HAP-1 (cell line): ENCODE measurements at regions not wholly inside any gene's neighbourhood (a gene's known extent, or its start where the extent isn't known, plus 50 kb on each side); places are given as distances from the start of the nearest gene placed in this dataset.
"Not testable (repeated sequence)": the region's sequence is repeated elsewhere in the genome, so short reads cannot be mapped to it uniquely, and the experiment has no call there.

Experiments
- DNase-seq, 2 experiments: peaks; one replicate each; pipeline ENCODE4 v3.0.0-alpha.2; 2016 to 2020; ENCODE audit warnings: low spot score in 2 of 2
- H3K27me3 ChIP-seq: fragments of 250-450 bp; sonication (Bioruptor Pico); 2 replicates; pipeline ENCODE4 v1.5.1; 2020; ENCODE audit warnings: low read depth, mild to moderate bottlenecking, moderate library complexity
- H3K36me3 ChIP-seq: fragments of 250-450 bp; sonication (Bioruptor Pico); replicated peaks from 2 replicates; pipeline ENCODE4 v1.5.1; 2020; ENCODE audit warnings: mild to moderate bottlenecking
- H3K4me1 ChIP-seq: fragments of 250-450 bp; sonication (Bioruptor Pico); 2 replicates; pipeline ENCODE4 v1.5.1; 2020; ENCODE audit warnings: mild to moderate bottlenecking
- H3K4me3 ChIP-seq: fragments of 250-450 bp; sonication (Bioruptor Pico); 2 replicates; pipeline ENCODE4 v1.5.1; 2020; ENCODE audit warnings: mild to moderate bottlenecking, moderate library complexity
- H3K9me3 ChIP-seq: fragments of 250-450 bp; sonication (Bioruptor Pico); 2 replicates; pipeline ENCODE4 v1.5.1; 2020; ENCODE audit warnings: mild to moderate bottlenecking, moderate library complexity
- in situ Hi-C: fragments of 300-500 bp; cut with MboI; formaldehyde crosslinking; loops from 3 replicates; pipeline ENCODE4 v1.14.3; 2020; ENCODE audit warnings: low sequenced_read_pairs, inconsistent platforms, mixed read lengths

DNA sequence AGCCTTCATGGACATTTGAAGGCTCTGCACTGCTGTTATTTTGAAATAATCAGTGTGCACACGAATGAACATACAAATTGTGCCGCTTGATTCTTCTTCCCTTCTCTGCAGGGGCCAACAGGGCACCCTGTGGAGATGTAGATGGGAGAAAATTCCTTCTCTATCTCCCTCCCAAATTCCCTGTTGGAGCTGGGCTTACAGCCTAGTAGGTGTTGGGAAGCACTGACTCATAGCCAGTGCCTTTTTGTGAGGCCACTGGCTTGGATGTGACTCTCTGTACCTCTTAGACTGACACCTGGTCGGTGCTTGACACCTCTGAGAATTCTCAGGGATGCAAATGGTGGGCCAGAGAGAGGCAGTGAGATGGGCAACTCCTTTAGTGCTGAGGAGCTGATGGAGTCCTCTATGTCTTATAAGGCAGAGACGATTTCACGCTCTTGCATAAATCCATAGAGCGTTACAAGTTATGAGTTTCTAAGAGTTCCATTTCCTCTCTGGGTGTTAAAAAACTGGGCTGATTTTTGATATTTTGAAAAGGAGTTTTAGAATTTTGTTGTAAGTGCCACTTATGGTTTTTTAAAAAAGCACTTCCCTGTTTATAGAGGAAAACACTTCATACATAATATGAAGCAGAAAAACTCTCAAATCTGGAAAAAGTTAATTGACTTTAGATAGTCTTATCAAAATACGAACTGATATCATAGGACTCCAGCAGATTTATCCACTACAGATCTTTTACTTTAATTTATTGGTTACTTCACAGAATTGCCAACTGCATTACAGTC is 89.8 kb upstream of the MAP3K7 start:
- H3K4me1 ChIP-seq: no peaks in the 10 kb centered on the region
- peaks cover 17% of the 10 kb centered on the region for H3K27me3 ChIP-seq
- no peaks in the 10 kb centered on the region for H3K9me3 ChIP-seq
- no peak overlapping the region for H3K4me3 ChIP-seq
- no peaks in the 10 kb centered on the region for H3K36me3 ChIP-seq
- DNase-seq: no peak
- in situ Hi-C loops: no loop called here

DNA sequence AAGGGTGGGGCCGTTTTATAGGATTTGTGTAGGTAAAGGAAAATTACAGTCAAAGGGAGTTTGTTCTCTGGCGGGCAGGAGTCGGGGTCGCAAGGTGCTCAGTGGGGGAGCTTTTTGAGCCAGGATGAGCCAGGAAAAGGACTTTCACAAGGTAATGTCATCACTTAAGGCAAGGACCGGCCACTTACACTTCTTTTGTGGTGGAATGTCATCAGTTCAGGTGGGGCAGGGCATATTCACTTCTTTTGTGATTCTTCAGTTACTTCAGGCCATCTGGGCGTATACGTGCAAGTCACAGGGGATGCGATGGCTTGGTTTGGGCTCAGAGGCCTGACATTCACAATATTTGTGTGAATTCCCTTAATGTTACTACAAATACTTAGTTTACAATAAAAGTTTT is 88.2 kb upstream of the MAP3K7 start:
- H3K4me3 ChIP-seq, DNase-seq, in situ Hi-C loops, H3K4me1 ChIP-seq, H3K36me3 ChIP-seq, H3K9me3 ChIP-seq: not testable (repeated sequence)
- H3K27me3 ChIP-seq: peaks cover 17% of the 10 kb centered on the region

DNA sequence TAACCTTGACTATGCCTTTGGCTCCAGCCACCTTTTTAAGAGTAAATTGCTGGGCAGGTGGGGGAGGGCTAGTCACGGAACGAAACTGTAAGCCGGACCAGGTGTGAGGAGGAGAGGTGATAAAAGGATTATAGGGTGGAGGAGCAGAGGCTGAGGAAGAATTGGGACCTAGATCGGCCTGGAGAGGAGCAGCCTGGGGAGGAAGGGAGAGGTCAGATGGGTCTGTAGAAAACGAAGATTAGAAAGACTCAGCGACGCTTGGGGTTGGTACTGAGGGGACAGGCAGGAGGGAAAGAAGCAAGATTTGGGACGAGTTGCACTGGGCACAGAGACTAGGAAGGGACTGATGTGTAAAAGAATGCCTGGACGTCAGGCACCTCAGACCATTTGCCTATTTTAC is 87.2 kb upstream of the MAP3K7 start:
- H3K27me3 ChIP-seq: peaks cover 17% of the 10 kb centered on the region
- H3K9me3 ChIP-seq, H3K4me3 ChIP-seq, in situ Hi-C loops, DNase-seq, H3K4me1 ChIP-seq, H3K36me3 ChIP-seq: not testable (repeated sequence)

DNA sequence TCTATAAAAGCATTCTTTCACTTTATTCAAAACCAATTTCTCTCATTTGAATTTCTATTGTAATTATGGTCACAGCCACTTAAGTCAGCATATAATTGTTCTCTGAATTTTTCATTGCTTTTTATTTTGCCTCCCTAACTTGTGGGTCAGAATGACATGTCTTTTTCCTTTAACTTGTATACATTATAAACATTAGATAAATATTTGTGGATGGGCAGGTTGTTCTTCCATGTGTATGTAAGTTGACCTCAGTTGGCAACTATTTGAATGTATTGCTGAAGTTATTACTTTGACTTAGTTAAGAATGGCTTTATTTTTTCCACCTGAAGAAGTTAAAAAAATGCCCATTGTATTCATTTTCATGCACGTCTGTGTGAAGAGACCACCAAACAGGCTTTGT is 83.0 kb upstream of the MAP3K7 start:
- Histone ChIP-seq H3K27me3 (no peaks in the 10 kb centered on the region; the same call in 1 of the 2 replicates), H3K4me3 (no peak overlapping the region), H3K4me1 (peaks cover 9% of the 10 kb centered on the region), H3K36me3 (no peaks in the 10 kb centered on the region), H3K9me3 (no peaks in the 10 kb centered on the region)
- DNase-seq: peak in 1 of 2 experiments; percentile 14
- in situ Hi-C loops: no loop called here

DNA sequence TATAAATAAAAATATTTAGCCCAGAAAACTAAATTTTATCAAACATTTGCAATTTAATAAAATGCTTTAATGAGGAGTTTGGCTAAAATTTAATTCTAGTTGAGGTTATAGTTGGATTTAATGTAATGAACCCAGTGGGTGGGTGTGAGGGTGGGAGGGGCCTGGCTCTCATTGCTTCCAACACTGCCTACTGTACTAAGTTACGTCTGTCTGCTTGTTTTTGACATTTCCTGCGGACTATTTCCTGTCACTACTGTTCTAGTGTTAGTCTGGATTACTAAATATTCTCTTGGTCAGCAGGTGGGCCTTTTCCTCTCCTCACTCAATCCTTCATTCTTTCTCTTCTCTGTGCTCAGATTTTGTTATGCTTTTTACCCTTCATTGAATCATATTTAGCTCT is 82.5 kb upstream of the MAP3K7 start:
- in situ Hi-C loops: no loop called here
- no peak overlapping the region for H3K4me3 ChIP-seq

DNA sequence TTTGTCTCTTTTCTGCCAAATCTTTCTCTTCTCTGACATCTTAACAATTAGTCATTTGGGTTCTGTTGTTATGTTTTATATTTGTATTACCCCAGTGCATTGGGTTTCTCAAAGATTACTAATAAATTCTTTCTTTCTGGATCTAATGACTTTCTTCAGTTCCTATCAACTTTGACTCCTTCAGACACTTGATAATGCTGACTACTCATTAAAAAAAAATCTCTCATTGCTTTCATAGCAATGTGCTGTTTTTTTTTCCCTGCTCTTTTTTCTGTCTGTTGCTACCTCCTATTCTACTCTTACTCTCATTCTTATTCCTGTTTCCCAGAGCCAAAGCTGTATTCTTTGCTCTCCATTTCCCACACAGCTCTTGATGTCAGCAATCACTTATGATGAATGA is 81.3 kb upstream of the MAP3K7 start:
- Histone ChIP-seq H3K4me1 (peaks cover 9% of the 10 kb centered on the region), H3K36me3 (no peaks in the 10 kb centered on the region), H3K4me3 (no peak overlapping the region), H3K9me3 (no peaks in the 10 kb centered on the region), H3K27me3 (no peaks in the 10 kb centered on the region; the same call in 1 of the 2 replicates)
- DNase-seq: no peak
- in situ Hi-C loops: no loop called here

More for the DNA sequence above, 82.5 kb upstream of the MAP3K7 start:
- no peak for DNase-seq
- H3K36me3 ChIP-seq: no peaks in the 10 kb centered on the region
- H3K9me3 ChIP-seq: no peaks in the 10 kb centered on the region
- no peaks in the 10 kb centered on the region; the same call in 1 of the 2 replicates for H3K27me3 ChIP-seq
- peaks cover 9% of the 10 kb centered on the region for H3K4me1 ChIP-seq

DNA sequence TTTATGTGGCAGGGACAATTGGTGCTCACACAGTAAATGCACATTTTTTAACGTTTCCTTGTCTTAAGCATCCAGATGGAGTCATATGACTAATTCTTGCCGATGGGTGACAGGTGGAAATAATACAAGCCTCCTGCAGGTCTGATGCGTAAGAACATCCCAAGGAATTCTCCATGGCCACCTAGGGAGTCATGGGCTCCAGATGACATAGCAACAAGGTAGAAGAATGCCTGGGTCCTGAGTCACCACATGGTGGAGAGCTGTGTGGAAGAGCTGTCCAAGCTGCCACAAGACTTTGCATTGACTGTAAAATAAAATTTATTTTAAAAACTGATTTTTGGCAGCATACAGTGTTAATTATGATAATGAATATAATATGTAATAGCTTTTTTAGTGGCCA is 77.0 kb upstream of the MAP3K7 start:
- Histone ChIP-seq H3K27me3 (no peaks in the 10 kb centered on the region; the same call in 1 of the 2 replicates), H3K4me3 (no peak overlapping the region), H3K4me1 (no peaks in the 10 kb centered on the region), H3K9me3 (no peaks in the 10 kb centered on the region), H3K36me3 (no peaks in the 10 kb centered on the region)
- no peak for DNase-seq
- in situ Hi-C loops: no loop called here

DNA sequence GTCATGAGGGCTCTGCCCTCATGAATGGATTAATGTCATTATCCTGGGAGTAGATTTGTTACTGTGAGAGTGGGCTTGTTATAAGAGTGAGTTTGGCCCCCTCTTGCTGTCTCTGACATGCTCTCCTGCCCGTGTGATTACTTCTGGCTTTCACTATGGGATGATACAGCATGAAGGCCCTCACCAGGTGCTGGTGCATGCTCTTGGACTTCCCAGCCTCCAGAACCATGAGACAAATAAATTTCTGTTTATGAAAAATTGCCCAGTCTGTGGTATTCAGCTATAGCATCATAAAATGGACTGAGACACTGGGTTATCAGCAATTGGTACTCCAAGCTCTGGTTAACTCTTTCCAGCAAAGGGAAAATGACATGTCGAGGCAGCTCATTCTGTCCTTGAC is 76.2 kb upstream of the MAP3K7 start:
- no peak overlapping the region for H3K4me3 ChIP-seq
- no peaks in the 10 kb centered on the region for H3K9me3 ChIP-seq
- DNase-seq: no peak
- peaks cover 4% of the 10 kb centered on the region; the same call in 1 of the 2 replicates for H3K27me3 ChIP-seq
- no peaks in the 10 kb centered on the region for H3K4me1 ChIP-seq
- H3K36me3 ChIP-seq: no peaks in the 10 kb centered on the region
- in situ Hi-C loops: no loop called here

DNA sequence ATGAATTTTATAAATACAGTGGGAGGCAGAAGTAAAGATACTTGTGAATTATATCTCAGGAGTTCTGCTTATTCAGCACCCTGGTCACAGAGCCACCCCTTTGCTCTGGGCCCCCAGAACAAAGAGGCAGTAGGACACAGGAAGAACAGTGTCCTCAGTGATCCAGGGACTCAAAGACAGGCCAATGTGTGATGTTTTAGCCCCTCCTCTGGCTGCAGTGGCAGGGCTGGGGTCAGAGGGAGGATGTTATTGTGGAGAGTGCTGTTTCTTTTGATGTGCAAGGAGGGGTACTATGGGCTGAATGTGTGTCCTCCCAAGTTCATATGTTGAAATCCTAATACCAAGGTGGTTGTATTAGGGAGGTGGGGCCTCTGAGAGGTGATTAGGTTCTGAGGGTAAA is 74.1 kb upstream of the MAP3K7 start:
- in situ Hi-C loops: no loop called here
- Histone ChIP-seq H3K9me3 (no peaks in the 10 kb centered on the region), H3K4me1 (no peaks in the 10 kb centered on the region), H3K4me3 (no peak overlapping the region), H3K27me3 (peaks cover 12% of the 10 kb centered on the region), H3K36me3 (no peaks in the 10 kb centered on the region)
- no peak for DNase-seq

DNA sequence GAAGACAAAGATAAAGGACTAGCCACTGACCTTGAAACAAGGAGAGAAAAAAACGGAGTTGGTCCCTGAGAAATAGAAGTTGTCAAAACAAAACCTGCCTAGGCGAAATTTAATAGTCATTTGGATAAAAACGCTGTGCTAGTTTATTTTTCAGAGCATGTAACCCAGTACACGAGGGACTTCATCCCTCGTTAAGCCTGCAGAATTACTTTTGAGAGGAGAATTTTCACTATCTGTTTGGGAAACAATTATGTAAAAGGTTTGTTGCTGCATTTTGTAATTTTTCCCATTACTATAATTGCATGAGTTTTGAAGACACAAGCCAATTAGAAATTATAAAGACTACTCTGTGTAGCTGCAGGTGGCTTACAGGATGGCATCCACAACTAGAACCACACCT is 71.6 kb upstream of the MAP3K7 start:
- Histone ChIP-seq H3K4me1 (no peaks in the 10 kb centered on the region), H3K27me3 (peaks cover 12% of the 10 kb centered on the region), H3K4me3 (no peak overlapping the region), H3K36me3 (no peaks in the 10 kb centered on the region), H3K9me3 (no peaks in the 10 kb centered on the region)
- in situ Hi-C loops: no loop called here
- no peak for DNase-seq

DNA sequence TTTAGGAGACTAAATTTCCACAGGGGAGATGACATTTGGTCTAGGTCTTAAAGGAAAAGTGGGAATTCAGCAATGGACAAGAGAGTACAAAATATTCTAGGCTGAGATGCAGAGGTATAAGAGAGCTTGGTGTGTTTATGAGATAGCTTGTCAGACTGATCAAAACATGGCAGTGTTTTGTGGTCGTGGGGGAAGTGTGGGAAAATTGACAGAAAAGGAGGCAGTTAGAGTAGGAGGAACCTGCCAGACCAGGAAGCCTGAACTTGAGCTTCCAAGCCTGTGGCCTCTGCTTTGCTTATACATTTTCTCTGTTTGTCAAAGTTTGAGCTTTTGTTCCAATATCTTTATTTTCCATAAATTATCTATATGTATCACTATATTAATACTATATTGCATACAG is 69.5 kb upstream of the MAP3K7 start:
- no peak for DNase-seq
- Histone ChIP-seq H3K4me3 (no peak overlapping the region), H3K36me3 (no peaks in the 10 kb centered on the region), H3K9me3 (no peaks in the 10 kb centered on the region), H3K27me3 (peaks cover 14% of the 10 kb centered on the region), H3K4me1 (no peaks in the 10 kb centered on the region)
- in situ Hi-C loops: no loop called here

DNA sequence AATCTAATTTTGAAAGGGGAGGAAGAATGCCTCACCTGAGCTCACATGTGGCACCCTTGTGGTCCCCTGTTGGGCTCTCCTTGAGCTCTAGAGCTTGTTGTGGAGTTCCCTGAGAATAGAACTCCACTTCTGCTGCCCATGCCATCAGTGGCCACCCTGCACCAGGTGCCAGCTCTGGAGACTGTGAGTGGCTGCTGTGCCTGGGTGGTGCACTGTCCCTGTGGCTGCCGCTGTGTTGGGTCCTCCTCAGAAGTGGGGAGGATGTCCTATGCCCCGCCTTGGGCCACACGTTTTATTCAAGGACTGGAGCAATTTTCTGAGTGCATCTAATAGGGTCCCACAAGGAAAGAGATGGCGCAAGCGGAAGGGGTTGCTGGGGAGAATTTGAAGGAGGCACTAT is 67.9 kb upstream of the MAP3K7 start:
- no peak overlapping the region for H3K4me3 ChIP-seq
- no peak for DNase-seq
- H3K27me3 ChIP-seq: peaks cover 21% of the 10 kb centered on the region
- in situ Hi-C loops: no loop called here
- no peaks in the 10 kb centered on the region for H3K9me3 ChIP-seq
- H3K36me3 ChIP-seq: no peaks in the 10 kb centered on the region
- H3K4me1 ChIP-seq: no peaks in the 10 kb centered on the region

DNA sequence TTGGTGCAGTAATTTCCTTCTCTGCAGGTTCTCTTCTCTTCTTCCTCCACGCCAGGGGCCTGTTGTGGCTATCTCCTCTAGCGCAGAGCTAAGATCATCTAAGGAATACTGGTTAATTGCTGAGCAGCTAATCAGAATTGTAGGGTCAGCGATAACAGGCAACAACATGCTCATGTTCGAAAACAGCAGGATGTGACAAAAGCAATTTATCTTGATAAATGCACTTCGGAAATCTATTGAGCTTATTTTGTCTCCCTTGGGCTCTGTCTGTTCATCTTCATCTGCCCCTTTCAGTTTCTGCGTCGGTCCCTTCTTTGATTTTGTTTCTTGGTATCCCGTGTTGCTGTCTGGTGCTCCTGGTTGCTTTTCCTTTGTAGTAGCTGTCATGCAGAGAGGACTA is 67.3 kb upstream of the MAP3K7 start:
- Histone ChIP-seq H3K27me3 (peaks cover 21% of the 10 kb centered on the region), H3K36me3 (no peaks in the 10 kb centered on the region), H3K4me3 (no peak overlapping the region), H3K4me1 (no peaks in the 10 kb centered on the region), H3K9me3 (no peaks in the 10 kb centered on the region)
- in situ Hi-C loops: no loop called here
- DNase-seq: no peak

DNA sequence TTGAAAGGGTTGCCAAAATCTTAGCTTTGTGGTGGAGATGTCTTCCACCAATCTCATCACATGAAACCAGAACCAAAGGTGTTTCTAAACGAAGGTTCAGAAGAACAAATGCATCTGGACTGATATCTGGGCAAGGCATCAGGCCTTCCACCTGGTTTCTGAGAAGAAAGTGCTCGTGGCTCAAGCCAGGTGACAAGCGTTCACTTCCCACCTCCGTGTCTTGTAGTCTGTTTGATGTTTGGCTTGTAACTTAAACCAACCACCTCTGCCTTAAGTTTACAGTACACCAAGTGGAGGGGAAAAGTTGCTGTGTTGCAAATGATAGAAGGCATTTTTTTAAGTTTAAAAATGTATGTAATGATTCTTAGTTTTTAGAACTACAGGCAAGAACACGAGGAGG is 66.9 kb upstream of the MAP3K7 start:
- Histone ChIP-seq H3K4me3 (no peak overlapping the region), H3K36me3 (no peaks in the 10 kb centered on the region), H3K27me3 (peaks cover 21% of the 10 kb centered on the region), H3K4me1 (no peaks in the 10 kb centered on the region), H3K9me3 (no peaks in the 10 kb centered on the region)
- no peak for DNase-seq
- in situ Hi-C loops: no loop called here
